ENCODE measurements at regions not wholly inside any gene's neighbourhood (a gene's known extent, or its start where the extent isn't known, plus 50 kb on each side); places are given as distances from the start of the nearest gene placed in this dataset.

DNA sequence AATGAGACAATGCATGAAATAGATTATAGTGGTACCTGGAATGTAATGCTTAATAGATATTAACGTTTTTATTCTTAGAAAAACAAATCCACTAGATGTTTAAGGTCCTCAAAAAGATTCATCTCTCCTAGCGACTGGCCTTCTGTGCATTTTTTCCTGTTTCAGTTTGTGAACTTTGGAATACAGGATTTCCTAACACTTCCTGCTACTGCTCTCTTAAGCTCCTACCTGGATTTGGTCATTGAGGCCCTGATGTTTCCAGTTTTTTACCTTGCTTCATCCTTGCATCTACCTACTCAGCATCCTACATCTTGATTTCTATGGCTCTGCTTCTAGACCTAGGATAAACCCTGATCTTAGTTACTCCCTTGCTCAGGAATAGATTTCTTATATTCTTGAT lies 188.4 kb downstream of the ABCC12 start:
- Histone ChIP-seq H3K27me3 (replicated peaks; ENCODE audit: insufficient read depth) (no peaks in the 10 kb centered on the region), H3K4me1 (ENCODE audit: insufficient read depth) (no peaks in the 10 kb centered on the region), H4K20me1 (ENCODE audit: insufficient read depth) (no peaks in the 10 kb centered on the region), H3K9me2 (ENCODE audit: insufficient read depth) (no peaks in the 10 kb centered on the region; the same call in 1 of the 2 replicates), H3K9ac (no peak overlapping the region), H3F3A (ENCODE audit: insufficient read depth) (no peaks in the 10 kb centered on the region), H3K9me3 (ENCODE audit: low read depth) (no peaks in the 10 kb centered on the region), H2AFZ (no peak overlapping the region), H3K27ac (no peak overlapping the region), H3K79me2 (ENCODE audit: insufficient read depth) (no peaks in the 10 kb centered on the region), H3K36me3 (ENCODE audit: low read depth) (no peaks in the 10 kb centered on the region), H3K4me3 (no peak overlapping the region), H3K4me2 (ENCODE audit: unreplicated experiment) (no peak overlapping the region)
- in situ Hi-C loops (cut with MboI) = no loop called here
- no peak for DNase-seq
- TF ChIP-seq EZH2 (IDR thresholded peaks at IDR 0.05; ENCODE audit: insufficient read depth, poor library complexity, severe bottlenecking) (no peak), EZH2phosphoT487 (IDR thresholded peaks at IDR 0.05; ENCODE audit: insufficient read depth, low read depth) (no peak)
- WGBS, 2 experiments (ENCODE audit: low coverage in 1 of 2, low lambda C conversion rate in 2 of 2, missing lambda C conversion rate in 2 of 2) = 12 to 25% methylated on average over 2 of the region's 2 CpGs

DNA sequence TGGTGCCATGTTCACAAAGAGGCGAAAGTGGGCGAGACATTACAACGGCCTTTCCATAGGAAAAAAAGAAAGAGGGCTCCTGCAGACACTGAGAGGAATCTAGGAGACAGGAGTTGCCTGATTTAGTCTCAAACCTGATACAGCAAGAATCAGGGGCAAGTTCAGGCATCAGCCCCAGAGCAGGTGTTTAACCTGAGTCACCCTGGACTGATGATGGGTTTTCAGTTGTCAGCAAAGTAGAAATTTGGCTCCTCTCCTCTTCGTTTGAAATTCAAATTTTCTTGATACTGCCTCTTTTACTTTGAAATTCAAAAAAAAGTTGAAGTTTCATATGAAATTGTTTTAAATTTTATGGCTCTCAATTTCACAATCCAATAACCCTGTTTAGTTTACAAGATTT lies 189.5 kb downstream of the ABCC12 start:
- H3K36me3 ChIP-seq (ENCODE audit: low read depth) = no peaks in the 10 kb centered on the region
- H3F3A ChIP-seq (ENCODE audit: insufficient read depth) = no peaks in the 10 kb centered on the region
- TF ChIP-seq EZH2phosphoT487 (IDR thresholded peaks at IDR 0.05; ENCODE audit: insufficient read depth, low read depth) = no peak
- TF ChIP-seq EZH2 (IDR thresholded peaks at IDR 0.05; ENCODE audit: insufficient read depth, poor library complexity, severe bottlenecking) = no peak
- H3K4me1 ChIP-seq (ENCODE audit: insufficient read depth) = no peaks in the 10 kb centered on the region
- H2AFZ ChIP-seq = no peak overlapping the region
- no peak overlapping the region for H3K9ac ChIP-seq
- 37 to 42% methylated on average over 4 of the region's 4 CpGs for WGBS, 2 experiments (ENCODE audit: low coverage in 1 of 2, low lambda C conversion rate in 2 of 2, missing lambda C conversion rate in 2 of 2)
- no peaks in the 10 kb centered on the region for H3K79me2 ChIP-seq (ENCODE audit: insufficient read depth)
- in situ Hi-C loops (cut with MboI) = no loop called here
- H4K20me1 ChIP-seq (ENCODE audit: insufficient read depth) = no peaks in the 10 kb centered on the region
- no peak overlapping the region for H3K4me2 ChIP-seq (ENCODE audit: unreplicated experiment)
- H3K4me3 ChIP-seq = no peak overlapping the region
- no peak overlapping the region for H3K27ac ChIP-seq
- no peaks in the 10 kb centered on the region for H3K27me3 ChIP-seq (replicated peaks; ENCODE audit: insufficient read depth)
- no peak for DNase-seq
- H3K9me2 ChIP-seq (ENCODE audit: insufficient read depth) = no peaks in the 10 kb centered on the region
- no peaks in the 10 kb centered on the region for H3K9me3 ChIP-seq (ENCODE audit: low read depth)

DNA sequence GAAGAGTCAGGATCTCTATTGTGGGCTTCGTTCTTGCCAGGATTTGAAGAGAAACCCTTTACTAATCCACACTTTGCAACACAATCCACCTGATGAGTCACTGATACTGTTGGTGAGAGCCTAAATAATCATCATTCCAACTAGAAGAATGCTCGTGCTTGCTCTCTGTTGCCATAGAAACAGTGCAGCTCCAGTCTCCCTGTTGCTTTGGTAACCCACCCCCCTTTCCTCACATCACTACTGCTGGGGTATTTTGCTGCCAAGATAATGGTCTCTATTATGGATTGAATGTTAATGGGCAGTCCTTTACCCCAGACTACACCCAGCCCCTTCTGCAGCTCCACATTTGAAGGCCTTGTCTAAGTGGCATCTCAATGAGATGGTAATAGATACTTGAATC lies 190.4 kb downstream of the ABCC12 start:
- in situ Hi-C loops (cut with MboI) = no loop called here
- H2AFZ ChIP-seq = no peak overlapping the region
- no peaks in the 10 kb centered on the region for H3K4me1 ChIP-seq (ENCODE audit: insufficient read depth)
- no peak overlapping the region for H3K4me2 ChIP-seq (ENCODE audit: unreplicated experiment)
- no peaks in the 10 kb centered on the region for H3K36me3 ChIP-seq (ENCODE audit: low read depth)
- no peaks in the 10 kb centered on the region for H3K9me3 ChIP-seq (ENCODE audit: low read depth)
- H4K20me1 ChIP-seq (ENCODE audit: insufficient read depth) = no peaks in the 10 kb centered on the region
- TF ChIP-seq EZH2phosphoT487 (IDR thresholded peaks at IDR 0.05; ENCODE audit: insufficient read depth, low read depth) (no peak), EZH2 (IDR thresholded peaks at IDR 0.05; ENCODE audit: insufficient read depth, poor library complexity, severe bottlenecking) (no peak)
- no peak for DNase-seq
- H3K27me3 ChIP-seq (replicated peaks; ENCODE audit: insufficient read depth) = no peaks in the 10 kb centered on the region
- WGBS, 2 experiments (ENCODE audit: low coverage in 1 of 2, low lambda C conversion rate in 2 of 2, missing lambda C conversion rate in 2 of 2) = 6 to 16% methylated on average over 2 of the region's 2 CpGs
- no peaks in the 10 kb centered on the region for H3K79me2 ChIP-seq (ENCODE audit: insufficient read depth)
- H3K27ac ChIP-seq = no peak overlapping the region
- H3K9me2 ChIP-seq (ENCODE audit: insufficient read depth) = no peaks in the 10 kb centered on the region
- H3K4me3 ChIP-seq = no peak overlapping the region
- no peak overlapping the region for H3K9ac ChIP-seq
- H3F3A ChIP-seq (ENCODE audit: insufficient read depth) = no peaks in the 10 kb centered on the region

DNA sequence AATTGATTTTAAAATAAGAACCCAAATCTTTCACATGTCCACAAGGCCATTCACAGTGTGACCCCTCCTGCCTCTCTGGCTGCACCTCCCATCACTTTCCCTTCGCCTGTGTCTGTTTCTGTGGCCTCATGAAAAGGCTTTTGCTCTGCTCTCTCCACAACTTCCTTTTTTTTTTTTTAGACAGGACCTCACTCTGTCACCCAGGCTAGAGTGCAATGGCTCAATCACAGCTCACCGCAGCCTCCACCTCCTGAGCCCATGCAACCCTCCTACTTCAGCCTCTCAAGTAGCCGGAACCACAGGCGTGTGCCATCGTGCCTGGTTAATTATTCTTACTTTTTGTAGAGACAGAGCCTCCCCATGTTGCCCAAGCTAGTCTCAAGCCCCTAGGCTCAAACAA lies 197.1 kb downstream of the ABCC12 start:
- Histone ChIP-seq H3K36me3 (ENCODE audit: low read depth) (no peaks in the 10 kb centered on the region), H4K20me1 (ENCODE audit: insufficient read depth) (no peaks in the 10 kb centered on the region), H3K9ac (no peak overlapping the region), H3K4me1 (ENCODE audit: insufficient read depth) (no peaks in the 10 kb centered on the region), H3K79me2 (ENCODE audit: insufficient read depth) (no peaks in the 10 kb centered on the region), H3K27me3 (replicated peaks; ENCODE audit: insufficient read depth) (no peaks in the 10 kb centered on the region), H3F3A (ENCODE audit: insufficient read depth) (no peaks in the 10 kb centered on the region), H3K27ac (no peak overlapping the region), H3K4me3 (no peak overlapping the region), H2AFZ (no peak overlapping the region), H3K4me2 (ENCODE audit: unreplicated experiment) (no peak overlapping the region), H3K9me2 (ENCODE audit: insufficient read depth) (no peaks in the 10 kb centered on the region), H3K9me3 (ENCODE audit: low read depth) (no peaks in the 10 kb centered on the region)
- DNase-seq = no peak
- TF ChIP-seq EZH2 (IDR thresholded peaks at IDR 0.05; ENCODE audit: insufficient read depth, poor library complexity, severe bottlenecking) (no peak), EZH2phosphoT487 (IDR thresholded peaks at IDR 0.05; ENCODE audit: insufficient read depth, low read depth) (no peak)
- WGBS, 2 experiments (ENCODE audit: low coverage in 1 of 2, low lambda C conversion rate in 2 of 2, missing lambda C conversion rate in 2 of 2) = 42 to 51% methylated on average over 5 of the region's 5 CpGs
- in situ Hi-C loops (cut with MboI) = no loop called here

DNA sequence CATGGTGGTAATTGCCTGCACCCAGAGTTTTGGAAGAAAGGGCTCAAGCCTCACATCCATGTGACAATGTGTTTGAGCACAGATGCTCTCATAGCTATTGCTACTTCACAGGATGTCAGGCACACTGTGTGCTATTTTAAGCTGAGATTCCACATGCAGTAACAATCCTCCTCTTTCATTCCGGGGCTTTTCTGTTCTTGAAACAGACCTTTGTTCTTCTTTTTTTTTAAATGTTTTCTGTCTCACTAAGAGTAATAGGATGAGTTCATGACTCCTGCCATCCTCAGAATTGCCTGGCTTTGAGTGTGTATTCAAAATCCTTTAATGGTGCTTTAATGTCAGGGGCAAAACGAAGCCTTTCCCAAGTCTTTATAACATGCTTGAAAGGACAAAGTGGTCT lies 198.9 kb downstream of the ABCC12 start:
- WGBS, 2 experiments (ENCODE audit: low coverage in 1 of 2, low lambda C conversion rate in 2 of 2, missing lambda C conversion rate in 2 of 2) = 14 to 16% methylated on average over 2 of the region's 2 CpGs
- H3K4me2 ChIP-seq (ENCODE audit: unreplicated experiment) = no peak overlapping the region
- no peaks in the 10 kb centered on the region for H3K79me2 ChIP-seq (ENCODE audit: insufficient read depth)
- H3K36me3 ChIP-seq (ENCODE audit: low read depth) = no peaks in the 10 kb centered on the region
- no peak overlapping the region for H3K4me3 ChIP-seq
- no peak overlapping the region for H2AFZ ChIP-seq
- no peaks in the 10 kb centered on the region for H3K9me3 ChIP-seq (ENCODE audit: low read depth)
- no peak overlapping the region for H3K9ac ChIP-seq
- H3K9me2 ChIP-seq (ENCODE audit: insufficient read depth) = no peaks in the 10 kb centered on the region
- no peaks in the 10 kb centered on the region for H3K4me1 ChIP-seq (ENCODE audit: insufficient read depth)
- in situ Hi-C loops (cut with MboI) = no loop called here
- H3F3A ChIP-seq (ENCODE audit: insufficient read depth) = no peaks in the 10 kb centered on the region
- no peaks in the 10 kb centered on the region for H4K20me1 ChIP-seq (ENCODE audit: insufficient read depth)
- H3K27ac ChIP-seq = no peak overlapping the region
- H3K27me3 ChIP-seq (replicated peaks; ENCODE audit: insufficient read depth) = no peaks in the 10 kb centered on the region
- TF ChIP-seq EZH2 (IDR thresholded peaks at IDR 0.05; ENCODE audit: insufficient read depth, poor library complexity, severe bottlenecking) = no peak
- TF ChIP-seq EZH2phosphoT487 (IDR thresholded peaks at IDR 0.05; ENCODE audit: insufficient read depth, low read depth) = no peak
- DNase-seq = no peak
